GF-D8 (cell line): ENCODE measurements at regions not wholly inside any gene's neighbourhood (a gene's known extent, or its start where the extent isn't known, plus 50 kb on each side); places are given as distances from the start of the nearest gene placed in this dataset.
"Not testable (repeated sequence)": the region's sequence is repeated elsewhere in the genome, so short reads cannot be mapped to it uniquely, and the experiment has no call there.

Experiments
- DNase-seq: peaks from one replicate; lab custom pipeline; 2025; lab: John Stamatoyannopoulos, UW

- DNase-seq, result not testable (repeated sequence)
These were observed 371.0 kb downstream of the OSTF1 start for GRCh38 chr9:75459311-75459710.

- no peak for DNase-seq
These were observed 372.9 kb downstream of the OSTF1 start for GRCh38 chr9:75461183-75461582.

GRCh38 chr9:75462866-75463265, 374.6 kb downstream of the OSTF1 start:
- DNase-seq, result no peak

GRCh38 chr9:75463871-75464270, 375.6 kb downstream of the OSTF1 start:
- DNase-seq, result no peak

- DNase-seq, result no peak
These were observed 376.4 kb downstream of the OSTF1 start for GRCh38 chr9:75464726-75465125.

- DNase-seq, result no peak
These were observed 378.8 kb downstream of the OSTF1 start for GRCh38 chr9:75467142-75467541.

GRCh38 chr9:75471549-75472114, 383.3 kb downstream of the OSTF1 start:
- DNase-seq, result no peak

- DNase-seq, result no peak
These were observed 394.3 kb downstream of the OSTF1 start for GRCh38 chr9:75482566-75482965.

- DNase-seq, result no peak
These were observed 395.3 kb downstream of the OSTF1 start for GRCh38 chr9:75483636-75484035.

GRCh38 chr9:75487856-75488718, 399.8 kb downstream of the OSTF1 start:
- no peak for DNase-seq

- DNase-seq, result no peak
These were observed 400.4 kb downstream of the OSTF1 start for GRCh38 chr9:75488719-75489110.

GRCh38 chr9:75490326-75490725, 400.1 kb upstream of the PCSK5 start:
- DNase-seq, result no peak

GRCh38 chr9:75491533-75491932, 398.9 kb upstream of the PCSK5 start:
- DNase-seq, result no peak

GRCh38 chr9:75499812-75500211, 390.7 kb upstream of the PCSK5 start:
- no peak for DNase-seq

GRCh38 chr9:75500479-75500878, 390.0 kb upstream of the PCSK5 start:
- DNase-seq, result no peak

GRCh38 chr9:75500940-75501339, 389.5 kb upstream of the PCSK5 start:
- not testable (repeated sequence) for DNase-seq

GRCh38 chr9:75504721-75505120, 385.8 kb upstream of the PCSK5 start:
- DNase-seq, result no peak

- peak; percentile 26 for DNase-seq
These were observed 384.8 kb upstream of the PCSK5 start for GRCh38 chr9:75505654-75506053.

GRCh38 chr9:75529463-75529862, 361.0 kb upstream of the PCSK5 start:
- DNase-seq, result no peak

GRCh38 chr9:75531588-75531987, 358.9 kb upstream of the PCSK5 start:
- DNase-seq, result no peak

- no peak for DNase-seq
These were observed 358.0 kb upstream of the PCSK5 start for GRCh38 chr9:75532233-75533050.

- DNase-seq, result no peak
These were observed 350.9 kb upstream of the PCSK5 start for GRCh38 chr9:75539523-75539922.

- DNase-seq, result no peak
These were observed 350.3 kb upstream of the PCSK5 start for GRCh38 chr9:75540185-75540584.
